Caco-2 (cell line): ENCODE measurements at regions not wholly inside any gene's neighbourhood (a gene's known extent, or its start where the extent isn't known, plus 50 kb on each side); places are given as distances from the start of the nearest gene placed in this dataset.
"Not testable (repeated sequence)": the region's sequence is repeated elsewhere in the genome, so short reads cannot be mapped to it uniquely, and the experiment has no call there.

Experiments
- BruUV-seq: library from RNA; stranded (reverse); fragments of 400-500 nt; replicated peaks from 2 replicates; lab custom pipeline; 2021; lab: Mats Ljungman, UMichigan
- CTCF ChIA-PET: fragments of 300-600 bp; sonication (Branson Sonifier 250); formaldehyde crosslinking; loops from one replicate; lab custom pipeline; 2022; ENCODE audit warnings: antibody characterized with exemption; lab: Charles Lee
- POLR2A ChIA-PET: fragments of 300-600 bp; sonication (Branson Sonifier 250); formaldehyde crosslinking; loops from one replicate; lab custom pipeline; 2022; ENCODE audit warnings: antibody characterized with exemption; lab: Charles Lee
- DNase-seq, 2 experiments: peaks; one replicate each; pipeline versions ENCODE4 v3.0.0 to v3.0.0-alpha.2; 2020 to 2022
- H3K27me3 ChIP-seq: replicated peaks from 2 replicates; pipeline ENCODE4 v1.6.0; 2011; ENCODE audit warnings: low read length; ENCODE audit not compliant: control insufficient read depth, insufficient read depth
- H3K36me3 ChIP-seq: 2 replicates; pipeline ENCODE4 v1.5.1; 2011; ENCODE audit warnings: low read length; ENCODE audit not compliant: control insufficient read depth, insufficient read depth
- H3K4me1 ChIP-seq: fragments of 250-450 bp; sonication (Bioruptor Pico); 2 replicates; pipeline ENCODE4 v1.5.1; 2020; ENCODE audit warnings: mild to moderate bottlenecking
- H3K4me3 ChIP-seq: 2 replicates; pipeline ENCODE4 v1.5.1; 2011; ENCODE audit warnings: low read depth, mild to moderate bottlenecking, control low read depth, low read length
- H3K9me3 ChIP-seq: fragments of 250-450 bp; sonication (Bioruptor Pico); 2 replicates; pipeline ENCODE4 v1.5.1; 2020; ENCODE audit warnings: mild to moderate bottlenecking, moderate library complexity
- H3K27ac Mint-ChIP-seq: one replicate; pipeline ENCODE4 v1.8.0; 2022; ENCODE audit warnings: mixed read lengths; ENCODE audit not compliant: unreplicated experiment
- H3K27me3 Mint-ChIP-seq: one replicate; pipeline ENCODE4 v1.8.0; 2022; ENCODE audit warnings: mixed read lengths; ENCODE audit not compliant: insufficient read depth, unreplicated experiment
- H3K36me3 Mint-ChIP-seq: one replicate; pipeline ENCODE4 v1.8.0; 2022; ENCODE audit warnings: mild to moderate bottlenecking, mixed read lengths; ENCODE audit not compliant: insufficient read depth, unreplicated experiment
- H3K4me1 Mint-ChIP-seq: one replicate; pipeline ENCODE4 v1.8.0; 2022; ENCODE audit warnings: low read depth, mixed read lengths; ENCODE audit not compliant: unreplicated experiment
- H3K4me3 Mint-ChIP-seq: one replicate; pipeline ENCODE4 v1.8.0; 2022; ENCODE audit warnings: mild to moderate bottlenecking, moderate library complexity, mixed read lengths; ENCODE audit not compliant: unreplicated experiment
- H3K9me3 Mint-ChIP-seq: one replicate; pipeline ENCODE4 v1.8.0; 2022; ENCODE audit warnings: mixed read lengths; ENCODE audit not compliant: unreplicated experiment
- intact Hi-C: fragments of 100-400 bp; cut with micrococcal nuclease; formaldehyde crosslinking; loops from one replicate; pipeline ENCODE4 v1.10.0; 2022; ENCODE audit not compliant: unreplicated experiment
- TF ChIP-seq, protein P1 (sequence below), 2 experiments: fragments of 200-600 bp in 1 of 2; IDR thresholded peaks; 1 replicate in 1 of 2; 2 replicates in 1 of 2; pipeline versions ENCODE4 v1.5.1 to v1.8.0; 2011 to 2022; ENCODE audit warnings: antibody characterized with exemption in 1 of 2, control low read depth in 1 of 2, inconsistent platforms in 1 of 2, low read depth in 1 of 2, low read length in 1 of 2, mild to moderate bottlenecking in 1 of 2, moderate library complexity in 1 of 2; ENCODE audit not compliant: insufficient read depth in 1 of 2, severe bottlenecking in 1 of 2, unreplicated experiment in 1 of 2

DNA sequence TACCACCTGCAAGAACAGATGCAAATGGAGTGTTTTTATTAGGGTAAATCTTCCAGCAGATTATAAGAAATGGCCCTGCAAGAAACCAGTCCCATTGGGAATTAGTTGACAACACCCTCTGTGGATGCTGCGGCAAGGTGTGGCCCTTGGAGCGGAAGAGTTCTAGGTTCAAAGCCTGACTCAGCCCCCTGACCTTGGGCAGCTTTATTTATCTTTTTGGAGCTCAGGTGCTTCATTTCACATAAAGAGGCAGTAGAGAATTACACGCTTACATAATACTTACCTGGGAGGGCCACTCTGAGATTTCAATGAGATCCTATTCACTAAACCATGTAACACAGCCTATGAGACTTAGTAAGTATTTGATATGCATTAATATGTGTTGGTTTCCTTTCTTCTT is 318.2 kb upstream of the SOX9 start:
- no peaks in the 10 kb centered on the region for H3K4me1 Mint-ChIP-seq
- H3K4me3 Mint-ChIP-seq, result no peak overlapping the region
- no peak for DNase-seq
- BruUV-seq, result no TSS peak
- CTCF ChIA-PET, result no interaction called here
- no peak overlapping the region for H3K4me3 ChIP-seq
- H3K36me3 ChIP-seq, result no peaks in the 10 kb centered on the region
- intact Hi-C loops, result no loop called here
- peaks cover 10% of the 10 kb centered on the region for H3K27me3 Mint-ChIP-seq
- no peaks in the 10 kb centered on the region; the same call in none of the 2 replicates for H3K27me3 ChIP-seq
- no peaks in the 10 kb centered on the region for H3K9me3 ChIP-seq
- no peaks in the 10 kb centered on the region for H3K4me1 ChIP-seq
- no peak overlapping the region for H3K27ac Mint-ChIP-seq
- TF ChIP-seq, protein P1, sequence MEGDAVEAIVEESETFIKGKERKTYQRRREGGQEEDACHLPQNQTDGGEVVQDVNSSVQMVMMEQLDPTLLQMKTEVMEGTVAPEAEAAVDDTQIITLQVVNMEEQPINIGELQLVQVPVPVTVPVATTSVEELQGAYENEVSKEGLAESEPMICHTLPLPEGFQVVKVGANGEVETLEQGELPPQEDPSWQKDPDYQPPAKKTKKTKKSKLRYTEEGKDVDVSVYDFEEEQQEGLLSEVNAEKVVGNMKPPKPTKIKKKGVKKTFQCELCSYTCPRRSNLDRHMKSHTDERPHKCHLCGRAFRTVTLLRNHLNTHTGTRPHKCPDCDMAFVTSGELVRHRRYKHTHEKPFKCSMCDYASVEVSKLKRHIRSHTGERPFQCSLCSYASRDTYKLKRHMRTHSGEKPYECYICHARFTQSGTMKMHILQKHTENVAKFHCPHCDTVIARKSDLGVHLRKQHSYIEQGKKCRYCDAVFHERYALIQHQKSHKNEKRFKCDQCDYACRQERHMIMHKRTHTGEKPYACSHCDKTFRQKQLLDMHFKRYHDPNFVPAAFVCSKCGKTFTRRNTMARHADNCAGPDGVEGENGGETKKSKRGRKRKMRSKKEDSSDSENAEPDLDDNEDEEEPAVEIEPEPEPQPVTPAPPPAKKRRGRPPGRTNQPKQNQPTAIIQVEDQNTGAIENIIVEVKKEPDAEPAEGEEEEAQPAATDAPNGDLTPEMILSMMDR (IDR thresholded peaks at IDR 0.05; ENCODE audit: insufficient read depth in 1 of 2, low read depth in 1 of 2, low read length in 1 of 2, severe bottlenecking in 1 of 2, unreplicated experiment in 1 of 2), result no peak
- no peaks in the 10 kb centered on the region for H3K9me3 Mint-ChIP-seq
- POLR2A ChIA-PET, result no interaction called here
- H3K36me3 Mint-ChIP-seq, result no peaks in the 10 kb centered on the region

DNA sequence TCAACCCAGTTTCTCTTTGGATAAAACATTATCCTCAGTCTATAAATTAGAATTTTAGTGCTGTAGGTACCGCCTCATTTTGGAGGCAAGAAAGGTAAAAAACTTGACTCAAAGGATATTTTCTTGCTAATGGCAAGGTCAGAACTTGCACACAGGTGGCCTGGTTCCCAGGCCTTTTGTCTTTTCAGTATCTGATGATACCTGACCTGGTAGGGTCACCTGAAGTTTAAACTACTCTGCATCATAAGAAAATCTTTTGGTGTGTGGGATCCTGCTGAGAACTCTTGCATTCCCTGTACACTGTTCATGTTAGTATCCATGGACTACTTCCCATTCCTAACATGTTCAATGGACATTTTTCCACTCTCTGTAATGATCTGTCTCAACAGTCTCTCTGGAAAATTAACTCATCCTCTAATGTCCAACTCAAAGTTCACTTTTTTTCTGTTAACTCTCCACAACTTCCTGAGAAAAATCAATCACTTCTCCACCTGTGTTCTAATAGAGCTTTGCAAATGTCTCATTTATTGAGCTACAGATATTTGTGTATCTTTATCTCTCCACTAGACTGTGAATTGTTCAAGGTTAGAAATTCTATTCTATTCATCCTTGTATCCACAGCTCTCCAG is 317.1 kb upstream of the SOX9 start:
- peaks cover 9% of the 10 kb centered on the region for H3K27me3 Mint-ChIP-seq
- intact Hi-C loops, result no loop called here
- H3K9me3 Mint-ChIP-seq, result no peaks in the 10 kb centered on the region
- Histone ChIP-seq H3K4me1 (no peaks in the 10 kb centered on the region), H3K36me3 (no peaks in the 10 kb centered on the region), H3K27me3 (no peaks in the 10 kb centered on the region; the same call in none of the 2 replicates), H3K4me3 (no peak overlapping the region), H3K9me3 (no peaks in the 10 kb centered on the region)
- TF ChIP-seq, protein P1 (IDR thresholded peaks at IDR 0.05; ENCODE audit: insufficient read depth in 1 of 2, low read depth in 1 of 2, low read length in 1 of 2, severe bottlenecking in 1 of 2, unreplicated experiment in 1 of 2), result no peak
- no peaks in the 10 kb centered on the region for H3K4me1 Mint-ChIP-seq
- no peak overlapping the region for H3K27ac Mint-ChIP-seq
- ChIA-PET POLR2A (no interaction called here), CTCF (no interaction called here)
- no peaks in the 10 kb centered on the region for H3K36me3 Mint-ChIP-seq
- DNase-seq, result no peak
- no TSS peak for BruUV-seq
- no peak overlapping the region for H3K4me3 Mint-ChIP-seq

DNA sequence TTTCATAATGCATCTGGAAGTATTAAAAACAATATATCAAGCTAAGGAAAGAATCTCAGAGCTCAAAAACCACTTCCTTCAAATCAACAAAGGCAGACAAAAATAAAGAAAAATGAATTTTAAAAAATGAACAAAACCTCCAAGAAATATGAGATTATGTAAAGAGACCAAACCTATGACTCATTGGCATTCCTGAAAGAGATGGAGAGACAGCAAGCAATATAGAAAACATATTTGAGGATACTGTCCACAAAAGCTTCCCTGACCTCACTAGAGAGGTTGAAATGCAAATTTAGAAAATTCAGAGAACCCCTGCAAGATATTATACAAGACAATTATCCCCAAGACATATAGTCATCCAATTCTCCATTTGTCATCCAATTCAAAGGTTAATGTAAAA is 311.3 kb upstream of the SOX9 start:
- Histone ChIP-seq H3K4me1 (no peaks in the 10 kb centered on the region), H3K4me3 (no peak overlapping the region), H3K9me3 (no peaks in the 10 kb centered on the region; the same call in 1 of the 2 replicates), H3K27me3 (no peaks in the 10 kb centered on the region), H3K36me3 (no peaks in the 10 kb centered on the region)
- Mint-ChIP-seq H3K4me3 (no peak overlapping the region), H3K36me3 (no peaks in the 10 kb centered on the region), H3K4me1 (no peaks in the 10 kb centered on the region), H3K9me3 (no peaks in the 10 kb centered on the region), H3K27ac (no peak overlapping the region), H3K27me3 (peaks cover 21% of the 10 kb centered on the region)
- DNase-seq, result no peak
- no TSS peak for BruUV-seq
- intact Hi-C loops, result no loop called here
- ChIA-PET CTCF (no interaction called here), POLR2A (no interaction called here)
- TF ChIP-seq, protein P1 (IDR thresholded peaks at IDR 0.05; ENCODE audit: insufficient read depth in 1 of 2, low read depth in 1 of 2, low read length in 1 of 2, severe bottlenecking in 1 of 2, unreplicated experiment in 1 of 2), result no peak

DNA sequence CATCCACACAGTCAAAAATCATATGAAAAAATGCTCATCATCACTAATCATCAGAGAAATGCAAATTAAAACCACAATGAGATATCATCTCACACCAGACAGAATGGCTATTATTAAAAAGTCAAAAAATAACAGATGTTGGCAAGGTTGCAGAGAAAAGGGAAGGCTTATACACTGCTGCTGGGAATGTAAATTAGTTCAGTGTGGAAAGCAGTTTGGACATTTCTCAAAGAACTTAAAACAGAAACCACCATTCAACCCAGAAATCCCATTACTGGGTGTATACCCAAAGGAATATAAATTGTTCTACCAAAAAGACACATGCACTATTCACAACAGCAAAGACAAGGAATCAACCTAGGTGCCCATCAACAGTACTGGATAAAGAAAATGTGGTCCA is 307.0 kb upstream of the SOX9 start:
- H3K36me3 Mint-ChIP-seq, CTCF ChIA-PET, H3K4me1 Mint-ChIP-seq, H3K9me3 ChIP-seq, H3K36me3 ChIP-seq, intact Hi-C loops, H3K4me1 ChIP-seq, BruUV-seq, POLR2A ChIA-PET, H3K27me3 ChIP-seq, DNase-seq, H3K4me3 ChIP-seq, H3K27ac Mint-ChIP-seq, H3K4me3 Mint-ChIP-seq, H3K9me3 Mint-ChIP-seq: not testable (repeated sequence)
- peaks cover 15% of the 10 kb centered on the region for H3K27me3 Mint-ChIP-seq
